HepG2 (cell line): ENCODE measurements at regions not wholly inside any gene's neighbourhood (a gene's known extent, or its start where the extent isn't known, plus 50 kb on each side); places are given as distances from the start of the nearest gene placed in this dataset.
A peak's percentile ranks its signal among the peaks of the same experiment; 100 is the strongest.

Experiments
- ATAC-seq: fragments of 200-7000 bp; cut with Tn5 transposase; 3 replicates; pipeline ENCODE4 v1.9.1; 2020; ENCODE audit warnings: mild to moderate bottlenecking, moderate library complexity
- BruUV-seq: library from RNA; stranded (reverse); fragments of 400-500 nt; replicated peaks from 2 replicates; lab custom pipeline; 2021; lab: Mats Ljungman, UMichigan
- CTCF ChIA-PET: fragments of 300-600 bp; formaldehyde crosslinking; extraction: SDS; loops from one replicate; lab custom pipeline; 2021; ENCODE audit warnings: low total read pairs, inconsistent platforms, low intra/inter-chr PET ratio; lab: Yijun Ruan, JAX
- POLR2A ChIA-PET: fragments of 350-600 bp; sonication (Branson Sonifier 250); formaldehyde crosslinking; loops from one replicate; lab custom pipeline; 2020; ENCODE audit warnings: antibody characterized with exemption, inconsistent platforms; lab: Yijun Ruan, JAX
- DNase-seq: peaks from one replicate; pipeline ENCODE4 v3.0.0-alpha.2; 2015; ENCODE audit warnings: low spot score
- FAIRE-seq: peaks from 3 replicates; lab custom pipeline; 2011; peaks lifted over from hg19 to GRCh38; lab: Jason Lieb, UNC
- H2AFZ ChIP-seq: one replicate; pipeline ENCODE4 v1.6.1; 2011; ENCODE audit warnings: low read length, inconsistent platforms
- H3K27ac ChIP-seq: fragments of 300-600 bp; 3 replicates; pipeline ENCODE4 v1.8.0; 2011; ENCODE audit warnings: mixed run types, mild to moderate bottlenecking, mixed read lengths, low read length, inconsistent platforms; ENCODE audit not compliant: insufficient read depth; ENCODE audit errors: extremely low read length
- H3K27me3 ChIP-seq, 2 experiments: fragments of 200-600 bp in 1 of 2; 2 replicates in 1 of 2; 3 replicates in 1 of 2; pipeline versions ENCODE4 v1.6.0 to v1.8.0; 2011; ENCODE audit warnings: low read length in 2 of 2, mild to moderate bottlenecking in 2 of 2, moderate library complexity in 2 of 2, inconsistent platforms in 1 of 2; ENCODE audit not compliant: insufficient read depth in 2 of 2, control insufficient read depth in 1 of 2
- H3K36me3 ChIP-seq, 2 experiments: fragments of 200-600 bp in 1 of 2; replicated peaks in 1 of 2; 2 replicates in 1 of 2; 3 replicates in 1 of 2; pipeline versions ENCODE4 v1.5.1 to v1.8.0; 2011; ENCODE audit warnings: low read length in 2 of 2, inconsistent platforms in 1 of 2; ENCODE audit not compliant: insufficient read depth in 2 of 2, control insufficient read depth in 1 of 2
- H3K4me1 ChIP-seq: 2 replicates; pipeline ENCODE4 v1.5.1; 2012; ENCODE audit warnings: low read length, inconsistent platforms; ENCODE audit not compliant: insufficient read depth
- H3K4me2 ChIP-seq: 2 replicates; pipeline ENCODE4 v1.6.0; 2011; ENCODE audit warnings: low read depth, low read length, inconsistent platforms
- H3K4me3 ChIP-seq, 3 experiments: fragments of 200-600 bp in 1 of 3; sonication (generic), shearing (Covaris generic) in 1 of 3; replicated peaks in 1 of 3; 2 replicates each; pipeline ENCODE4 v1.5.1; 2011 to 2016; ENCODE audit warnings: low read length in 3 of 3, inconsistent platforms in 2 of 3, low read depth in 2 of 3, mild to moderate bottlenecking in 2 of 3, control low read depth in 1 of 3, mixed read lengths in 1 of 3; ENCODE audit not compliant: insufficient read depth in 1 of 3
- H3K79me2 ChIP-seq: one replicate; pipeline ENCODE4 v1.6.1; 2011; ENCODE audit warnings: low read length, inconsistent platforms; ENCODE audit not compliant: insufficient read depth
- H3K9ac ChIP-seq: 2 replicates; pipeline ENCODE4 v1.6.0; 2011; ENCODE audit warnings: mild to moderate bottlenecking, low read depth, low read length, inconsistent platforms; ENCODE audit not compliant: insufficient read depth
- H3K9me3 ChIP-seq: 2 replicates; pipeline ENCODE4 v1.5.1; 2012; ENCODE audit warnings: mild to moderate bottlenecking, low read length
- H4K20me1 ChIP-seq: 2 replicates; pipeline ENCODE4 v1.6.0; 2011; ENCODE audit warnings: inconsistent platforms, mild to moderate bottlenecking, low read length, moderate library complexity; ENCODE audit not compliant: insufficient read depth
- CAMTA2 ChIP-seq: sonication (generic); formaldehyde crosslinking; IDR thresholded peaks from 2 replicates; pipeline ENCODE4 v1.4.0; 2020; ENCODE audit warnings: mild to moderate bottlenecking, missing genetic modification reagents, borderline replicate concordance
- CEBPG ChIP-seq: IDR thresholded peaks from 2 replicates; pipeline ENCODE4 v1.6.1; 2016
- GATAD2A ChIP-seq: IDR thresholded peaks from 2 replicates; pipeline ENCODE4 v1.6.1; 2016
- HDAC2 ChIP-seq: sonication (generic); formaldehyde crosslinking; IDR thresholded peaks from 2 replicates; pipeline ENCODE4 v1.4.0; 2020; ENCODE audit warnings: missing genetic modification reagents
- HNRNPLL ChIP-seq: fragments of 200-400 bp; formaldehyde crosslinking; IDR thresholded peaks from 2 replicates; pipeline ENCODE4 v1.6.1; 2017; ENCODE audit warnings: mild to moderate bottlenecking, low read depth, low read length; ENCODE audit not compliant: poor library complexity, severe bottlenecking
- MAFF ChIP-seq: IDR thresholded peaks from 2 replicates; pipeline ENCODE4 v1.6.1; 2011; ENCODE audit warnings: low read depth, low read length, improper control_type of control experiment
- MAFK ChIP-seq, 2 experiments: IDR thresholded peaks in 1 of 2; conservative IDR thresholded peaks in 1 of 2; 2 replicates each; pipeline ENCODE4 v1.6.1; 2011; ENCODE audit warnings: improper control_type of control experiment in 2 of 2, low read length in 2 of 2
- MBD4 ChIP-seq: IDR thresholded peaks from 2 replicates; pipeline ENCODE4 v1.6.1; 2012; ENCODE audit warnings: low read length, inconsistent platforms, borderline replicate concordance
- NFE2 ChIP-seq: sonication (generic); formaldehyde crosslinking; IDR thresholded peaks from 2 replicates; pipeline ENCODE4 v1.4.0; 2020; ENCODE audit warnings: missing genetic modification reagents
- NFE2L2 ChIP-seq: fragments of 150-350 bp; IDR thresholded peaks from 2 replicates; pipeline ENCODE4 v1.6.1; 2014; ENCODE audit warnings: low read length
- PAX8 ChIP-seq: sonication (generic); formaldehyde crosslinking; IDR thresholded peaks from 2 replicates; pipeline ENCODE4 v1.8.0; 2022; ENCODE audit warnings: mild to moderate bottlenecking, missing genetic modification reagents, borderline replicate concordance
- REL ChIP-seq: sonication (generic); formaldehyde crosslinking; conservative IDR thresholded peaks from 2 replicates; pipeline ENCODE4 v1.8.0; 2022; ENCODE audit warnings: mild to moderate bottlenecking, missing genetic modification reagents, moderate library complexity
- RXRB ChIP-seq: IDR thresholded peaks from 2 replicates; pipeline ENCODE4 v1.6.1; 2016; ENCODE audit warnings: borderline replicate concordance, missing genetic modification reagents, missing compliant biosample characterization
- SAFB2 ChIP-seq: sonication (generic); formaldehyde crosslinking; IDR thresholded peaks from 2 replicates; pipeline ENCODE4 v1.5.1; 2020; ENCODE audit warnings: missing genetic modification reagents, low read depth, mild to moderate bottlenecking, borderline replicate concordance
- TBX2 ChIP-seq: sonication (generic); formaldehyde crosslinking; IDR thresholded peaks from 2 replicates; pipeline ENCODE4 v1.5.0; 2020; ENCODE audit warnings: missing genetic modification reagents, mild to moderate bottlenecking, borderline replicate concordance
- ZFP90 ChIP-seq: sonication (generic); formaldehyde crosslinking; IDR thresholded peaks from 2 replicates; pipeline ENCODE4 v1.8.0; 2022; ENCODE audit warnings: missing genetic modification reagents, mild to moderate bottlenecking, inconsistent platforms, borderline replicate concordance
- ZNF224 ChIP-seq: sonication (generic); formaldehyde crosslinking; IDR thresholded peaks from 2 replicates; pipeline ENCODE4 v1.5.0; 2020; ENCODE audit warnings: mild to moderate bottlenecking, missing genetic modification reagents
- ZNF614 ChIP-seq: IDR thresholded peaks from 2 replicates; pipeline ENCODE4 v1.6.1; 2018; ENCODE audit warnings: missing biosample characterization, missing genetic modification reagents, inconsistent platforms, borderline replicate concordance
- ZNF75D ChIP-seq: sonication (generic); formaldehyde crosslinking; IDR thresholded peaks from 2 replicates; pipeline ENCODE4 v1.8.1; 2023; ENCODE audit warnings: missing genetic modification reagents, mild to moderate bottlenecking, borderline replicate concordance
- WGBS: methylation state at CpG from one replicate; pipeline ENCODE4 v1.1.6; 2017; ENCODE audit warnings: low lambda C conversion rate; 5-methylcytosine and 5-hydroxymethylcytosine counted together
- in situ Hi-C: cut with HindIII; loops from 2 replicates; pipeline ENCODE4 v1.10.0; 2017; ENCODE audit warnings: low pct_unique_long_range_greater_than_20kb; ENCODE audit not compliant: extremely low pct_ligation_motif_present
- intact Hi-C: fragments of 100-400 bp; cut with micrococcal nuclease; formaldehyde crosslinking; loops from one replicate; pipeline ENCODE4 v1.10.0; 2022; ENCODE audit not compliant: unreplicated experiment
- TF ChIP-seq, protein P1 (sequence below): sonication (generic); formaldehyde crosslinking; IDR thresholded peaks from 2 replicates; pipeline ENCODE4 v1.4.0; 2020; ENCODE audit warnings: missing genetic modification reagents
- TF ChIP-seq, protein P2 (sequence below): sonication (generic); formaldehyde crosslinking; IDR thresholded peaks from 2 replicates; pipeline ENCODE4 v1.8.0; 2022; ENCODE audit warnings: missing genetic modification reagents, mild to moderate bottlenecking, borderline replicate concordance
- TF ChIP-seq, protein P3 (sequence below): sonication (generic); formaldehyde crosslinking; IDR thresholded peaks from 2 replicates; pipeline ENCODE4 v1.5.0; 2020; ENCODE audit warnings: mild to moderate bottlenecking, missing genetic modification reagents

DNA sequence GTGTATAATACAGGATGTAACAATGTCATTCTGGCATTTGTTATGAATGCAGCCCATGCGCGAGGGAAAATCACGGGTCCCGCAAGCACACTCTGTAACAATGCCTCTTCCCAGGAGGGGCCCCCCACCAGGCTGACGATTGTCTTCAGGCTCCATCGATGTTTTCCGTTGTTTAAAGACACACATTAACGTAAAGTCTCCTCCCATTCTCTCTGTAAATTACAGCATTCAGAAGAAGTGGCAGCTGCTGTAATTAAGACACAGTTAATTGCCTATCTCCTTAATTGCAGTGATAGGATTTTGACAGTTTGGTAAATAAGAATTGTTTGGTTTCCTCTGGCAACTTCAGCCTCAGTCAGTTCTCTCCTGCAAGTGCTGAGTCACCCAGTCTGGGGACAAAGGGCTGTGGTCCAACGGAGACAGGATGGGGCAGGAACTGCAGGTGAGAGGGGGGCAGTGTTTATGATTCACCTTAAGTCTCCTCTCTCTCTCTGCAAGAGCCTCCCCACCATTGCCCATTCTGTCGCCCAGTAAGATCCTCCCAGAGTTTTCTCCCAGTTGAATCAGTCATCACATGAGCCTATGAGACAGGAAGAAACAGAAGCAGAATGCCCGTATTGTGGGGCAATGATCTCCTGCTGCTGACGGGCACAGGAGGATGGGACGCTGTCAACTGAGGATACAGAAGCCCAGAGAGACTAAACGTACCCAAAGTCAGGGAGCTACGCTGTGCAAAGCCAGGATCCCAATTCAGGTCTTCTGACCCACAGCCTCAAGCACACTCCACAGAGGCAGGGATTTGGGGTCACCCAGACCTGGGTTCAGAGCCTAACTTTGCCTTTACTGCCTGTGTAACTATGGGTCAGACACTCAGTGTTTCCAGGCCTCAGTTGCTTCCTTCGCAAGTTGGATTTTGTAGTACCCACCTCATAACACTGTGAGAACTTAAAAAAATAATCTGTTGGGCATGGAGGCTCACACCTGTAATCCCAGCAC lies 110.0 kb downstream of the ADSS2 start:
- Histone ChIP-seq H3K9me3 (no peaks in the 10 kb centered on the region), H4K20me1 (no peaks in the 10 kb centered on the region), H3K4me1 (peaks cover 14% of the 10 kb centered on the region), H3K79me2 (no peaks in the 10 kb centered on the region), H3K27ac (no peak overlapping the region), H2AFZ (no peak overlapping the region), H3K36me3 (no peaks in the 10 kb centered on the region), H3K9ac (no peak overlapping the region), H3K4me2 (peak overlapping the region; percentile 45), H3K27me3 (peaks cover 2 to 16% of the 10 kb centered on the region in 2 experiments; a peak in 3 of 5 replicates), H3K4me3 (no peak overlapping the region)
- WGBS, result 56% methylated on average over 15 of the region's 16 CpGs
- ATAC-seq (peak; percentile 89), FAIRE-seq (no peak), DNase-seq (peak; percentile 47)
- in situ Hi-C loops (no loop called here), intact Hi-C loops (no loop called here)
- CTCF ChIA-PET, result no interaction called here
- POLR2A ChIA-PET, result no interaction called here
- BruUV-seq, result no TSS peak
- TF ChIP-seq TBX2 (CRISPR knock-in tag) (0 out of 2 replicates have a peak, but pooled peaks have one; percentile 20), SAFB2 (CRISPR knock-in tag) (no peak), NFE2 (CRISPR knock-in tag) (peak; percentile 78; the same call in 1 of the 2 replicates), PAX8 (CRISPR knock-in tag) (no peak), NFE2L2 (peak; percentile 90), REL (no peak), ZNF75D (CRISPR knock-in tag) (no peak), HDAC2 (no peak), CAMTA2 (CRISPR knock-in tag) (no peak), MAFK (conservative IDR thresholded peaks at IDR 0.05 in 1 of 2, IDR thresholded peaks at IDR 0.05 in 1 of 2; ENCODE audit: low read length in 2 of 2) (peak; percentile 32 to 61; a peak in 2 of 4 replicates), ZFP90 (CRISPR knock-in tag) (no peak), MAFF (peak; percentile 40; the same call in 1 of the 2 replicates), ZNF614 (CRISPR knock-in tag) (no peak), CEBPG (CRISPR knock-in tag) (no peak), MBD4 (no peak), HNRNPLL (no peak), RXRB (CRISPR knock-in tag) (0 out of 2 replicates have a peak, but pooled peaks have one; percentile 11), ZNF224 (no peak), GATAD2A (CRISPR knock-in tag) (peak; percentile 20; the same call in 1 of the 2 replicates)
- TF ChIP-seq, protein P1, sequence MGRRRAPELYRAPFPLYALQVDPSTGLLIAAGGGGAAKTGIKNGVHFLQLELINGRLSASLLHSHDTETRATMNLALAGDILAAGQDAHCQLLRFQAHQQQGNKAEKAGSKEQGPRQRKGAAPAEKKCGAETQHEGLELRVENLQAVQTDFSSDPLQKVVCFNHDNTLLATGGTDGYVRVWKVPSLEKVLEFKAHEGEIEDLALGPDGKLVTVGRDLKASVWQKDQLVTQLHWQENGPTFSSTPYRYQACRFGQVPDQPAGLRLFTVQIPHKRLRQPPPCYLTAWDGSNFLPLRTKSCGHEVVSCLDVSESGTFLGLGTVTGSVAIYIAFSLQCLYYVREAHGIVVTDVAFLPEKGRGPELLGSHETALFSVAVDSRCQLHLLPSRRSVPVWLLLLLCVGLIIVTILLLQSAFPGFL (CRISPR knock-in tag), result no peak
- TF ChIP-seq, protein P2, sequence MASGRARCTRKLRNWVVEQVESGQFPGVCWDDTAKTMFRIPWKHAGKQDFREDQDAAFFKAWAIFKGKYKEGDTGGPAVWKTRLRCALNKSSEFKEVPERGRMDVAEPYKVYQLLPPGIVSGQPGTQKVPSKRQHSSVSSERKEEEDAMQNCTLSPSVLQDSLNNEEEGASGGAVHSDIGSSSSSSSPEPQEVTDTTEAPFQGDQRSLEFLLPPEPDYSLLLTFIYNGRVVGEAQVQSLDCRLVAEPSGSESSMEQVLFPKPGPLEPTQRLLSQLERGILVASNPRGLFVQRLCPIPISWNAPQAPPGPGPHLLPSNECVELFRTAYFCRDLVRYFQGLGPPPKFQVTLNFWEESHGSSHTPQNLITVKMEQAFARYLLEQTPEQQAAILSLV, result no peak
- TF ChIP-seq, protein P3, sequence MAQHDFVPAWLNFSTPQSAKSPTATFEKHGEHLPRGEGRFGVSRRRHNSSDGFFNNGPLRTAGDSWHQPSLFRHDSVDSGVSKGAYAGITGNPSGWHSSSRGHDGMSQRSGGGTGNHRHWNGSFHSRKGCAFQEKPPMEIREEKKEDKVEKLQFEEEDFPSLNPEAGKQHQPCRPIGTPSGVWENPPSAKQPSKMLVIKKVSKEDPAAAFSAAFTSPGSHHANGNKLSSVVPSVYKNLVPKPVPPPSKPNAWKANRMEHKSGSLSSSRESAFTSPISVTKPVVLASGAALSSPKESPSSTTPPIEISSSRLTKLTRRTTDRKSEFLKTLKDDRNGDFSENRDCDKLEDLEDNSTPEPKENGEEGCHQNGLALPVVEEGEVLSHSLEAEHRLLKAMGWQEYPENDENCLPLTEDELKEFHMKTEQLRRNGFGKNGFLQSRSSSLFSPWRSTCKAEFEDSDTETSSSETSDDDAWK (CRISPR knock-in tag), result no peak
